ENCODE measurements at regions not wholly inside any gene's neighbourhood (a gene's known extent, or its start where the extent isn't known, plus 50 kb on each side); places are given as distances from the start of the nearest gene placed in this dataset.
"Not testable (repeated sequence)": the region's sequence is repeated elsewhere in the genome, so short reads cannot be mapped to it uniquely, and the experiment has no call there.

DNA sequence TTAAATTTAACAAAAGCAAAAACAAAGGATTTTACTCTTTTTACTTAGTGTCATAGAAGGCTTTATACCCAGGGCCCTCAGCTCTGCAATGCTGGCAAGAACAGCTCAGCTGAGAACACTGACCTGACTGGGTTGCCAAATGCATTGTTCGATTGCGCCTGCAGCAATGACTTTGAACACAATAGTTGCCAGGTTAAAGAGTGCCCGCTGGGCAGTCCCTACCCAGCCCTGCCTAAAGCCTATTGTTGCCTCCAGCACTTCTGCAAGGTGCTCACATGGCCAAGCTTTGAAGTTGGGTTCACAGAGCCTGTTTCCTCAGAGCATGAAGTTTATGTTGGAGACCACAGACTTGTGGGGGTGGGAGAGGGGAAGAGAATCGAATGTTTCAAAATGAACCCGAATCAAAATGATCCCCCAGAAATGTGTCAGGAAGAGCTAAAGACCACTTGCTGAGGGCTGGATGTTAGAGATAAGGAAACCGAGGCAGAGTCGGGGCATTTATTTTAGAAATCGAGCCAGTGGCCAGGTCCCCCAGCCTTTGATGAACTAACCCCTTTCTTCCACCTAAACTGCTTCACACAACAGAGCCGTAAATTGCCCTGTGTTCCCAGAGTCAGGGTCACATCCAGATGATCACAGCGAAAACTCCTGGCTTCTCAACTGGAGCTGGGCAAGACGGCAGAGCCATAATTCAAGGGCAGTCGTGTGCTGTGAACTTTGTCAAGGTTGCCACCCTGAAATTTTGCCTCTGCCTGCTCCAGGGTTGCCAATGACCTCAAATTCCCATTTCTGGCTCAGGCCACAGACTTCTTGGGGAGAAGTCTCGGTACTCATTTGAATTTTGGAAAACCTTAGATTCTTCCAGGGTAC is 55.0 kb downstream of the FOXA2 start:
- in situ Hi-C loops (cut with HindIII; ENCODE audit: low sequenced_read_pairs), result no loop called here

DNA sequence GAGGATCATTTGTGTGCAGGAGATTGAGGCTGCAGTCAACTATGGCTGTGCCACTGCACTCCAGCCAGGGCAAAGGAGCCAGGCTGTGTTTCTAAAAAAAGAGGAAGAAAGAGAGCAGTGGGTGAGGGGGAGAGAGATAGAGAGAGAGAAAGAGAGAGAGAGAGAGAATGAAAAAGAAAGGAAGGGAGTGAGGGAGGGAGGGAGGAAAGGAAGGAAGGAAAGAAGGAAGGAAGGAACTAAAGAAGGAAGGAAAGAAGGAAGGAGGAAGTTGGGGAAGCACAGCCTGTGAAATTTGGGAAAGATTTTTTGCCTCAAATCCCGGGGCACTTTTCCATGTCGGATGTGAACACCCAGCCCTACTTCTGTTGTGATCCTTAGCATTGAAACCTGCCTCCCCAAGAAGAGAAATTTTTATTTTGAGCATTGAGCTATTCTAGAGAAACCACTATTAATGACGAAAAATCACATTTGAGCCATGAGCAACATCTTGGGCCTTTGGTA is 57.8 kb downstream of the FOXA2 start:
- in situ Hi-C loops (cut with HindIII; ENCODE audit: low sequenced_read_pairs), result no loop called here

DNA sequence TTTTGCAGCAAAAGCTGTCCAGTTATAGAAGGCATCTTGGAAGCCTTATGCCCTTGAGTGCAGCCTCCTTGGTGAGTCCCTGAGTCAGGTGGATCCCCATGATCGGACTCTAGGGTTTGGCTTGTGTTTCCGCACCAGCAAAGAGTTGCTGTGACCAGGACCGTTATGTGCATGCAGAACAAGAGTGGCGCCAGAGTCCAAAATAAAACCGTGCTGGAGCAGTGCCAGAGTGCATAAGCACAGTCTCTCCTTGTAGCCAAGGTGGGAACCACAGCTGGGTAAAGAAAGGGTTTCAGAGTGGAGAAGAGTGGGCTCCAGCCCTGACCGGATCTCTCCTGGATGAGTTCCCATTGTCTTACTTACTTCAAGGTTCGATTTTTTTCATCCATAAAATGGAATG is 58.6 kb downstream of the FOXA2 start:
- in situ Hi-C loops (cut with HindIII; ENCODE audit: low sequenced_read_pairs), result no loop called here

DNA sequence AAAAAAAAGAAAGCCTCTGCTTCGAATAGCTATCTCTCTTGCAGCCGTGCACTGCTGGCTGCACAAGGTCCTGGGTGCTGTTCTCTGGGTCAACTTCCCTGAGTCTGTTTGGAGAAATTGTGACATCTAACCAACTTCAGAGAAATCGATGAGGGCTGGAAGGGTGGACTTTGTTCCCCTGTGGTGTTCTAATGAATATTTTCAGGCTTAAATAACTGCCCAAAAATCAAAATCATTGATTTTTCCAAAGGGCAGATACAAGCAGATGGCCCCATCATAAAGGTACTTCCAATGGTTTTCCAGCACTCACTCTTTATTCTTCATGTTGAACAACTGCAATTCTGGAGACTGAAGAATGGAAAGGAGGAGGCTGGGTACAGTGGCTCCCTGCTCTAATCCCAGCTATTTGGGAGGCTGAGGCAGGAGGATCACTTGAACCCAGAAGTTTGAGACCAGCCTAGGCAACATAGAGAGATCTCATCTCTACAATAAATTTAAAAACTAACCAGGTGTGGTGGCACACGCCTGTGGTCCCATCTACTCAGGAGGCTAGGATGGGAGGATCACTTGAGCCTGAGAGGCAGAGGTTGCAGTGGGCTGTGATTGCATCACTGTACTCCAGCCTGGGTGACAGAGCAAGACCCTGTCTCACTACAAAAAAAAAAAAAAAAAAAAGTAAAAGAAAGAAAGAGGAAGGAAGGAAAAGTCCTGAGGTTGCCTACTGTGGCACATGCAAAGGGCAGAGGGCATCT is 59.1 kb downstream of the FOXA2 start:
- in situ Hi-C loops (cut with HindIII; ENCODE audit: low sequenced_read_pairs), result no loop called here

DNA sequence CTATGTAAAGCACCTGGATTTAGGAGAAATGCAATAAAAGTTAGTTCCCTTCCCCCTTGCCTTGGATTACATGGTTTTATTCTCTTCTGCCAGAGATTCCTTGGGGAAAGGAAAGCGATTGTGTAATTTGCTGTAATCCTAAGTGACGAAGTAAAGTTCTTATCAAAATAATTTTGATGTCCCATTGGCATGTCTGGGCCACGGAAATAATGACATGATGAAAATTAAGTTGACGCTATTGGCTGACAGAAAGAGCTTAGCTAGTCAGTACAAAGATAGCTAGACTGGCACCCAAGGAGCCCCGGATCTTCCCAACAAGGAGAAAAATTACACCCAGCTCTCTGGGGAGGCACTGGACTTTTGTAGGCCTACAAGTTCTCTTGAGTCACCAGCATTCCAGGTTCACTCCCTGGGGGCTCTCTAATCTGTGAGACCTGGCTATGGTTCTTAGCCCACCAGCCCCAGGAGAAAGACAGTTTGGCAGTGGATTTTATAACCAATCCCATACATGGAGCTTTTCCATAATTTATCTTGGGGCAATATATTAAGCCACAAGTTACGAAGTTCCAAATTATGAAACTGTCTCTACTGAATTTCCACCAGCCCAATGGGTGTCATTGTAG is 59.9 kb downstream of the FOXA2 start:
- in situ Hi-C loops (cut with HindIII; ENCODE audit: low sequenced_read_pairs), result no loop called here

DNA sequence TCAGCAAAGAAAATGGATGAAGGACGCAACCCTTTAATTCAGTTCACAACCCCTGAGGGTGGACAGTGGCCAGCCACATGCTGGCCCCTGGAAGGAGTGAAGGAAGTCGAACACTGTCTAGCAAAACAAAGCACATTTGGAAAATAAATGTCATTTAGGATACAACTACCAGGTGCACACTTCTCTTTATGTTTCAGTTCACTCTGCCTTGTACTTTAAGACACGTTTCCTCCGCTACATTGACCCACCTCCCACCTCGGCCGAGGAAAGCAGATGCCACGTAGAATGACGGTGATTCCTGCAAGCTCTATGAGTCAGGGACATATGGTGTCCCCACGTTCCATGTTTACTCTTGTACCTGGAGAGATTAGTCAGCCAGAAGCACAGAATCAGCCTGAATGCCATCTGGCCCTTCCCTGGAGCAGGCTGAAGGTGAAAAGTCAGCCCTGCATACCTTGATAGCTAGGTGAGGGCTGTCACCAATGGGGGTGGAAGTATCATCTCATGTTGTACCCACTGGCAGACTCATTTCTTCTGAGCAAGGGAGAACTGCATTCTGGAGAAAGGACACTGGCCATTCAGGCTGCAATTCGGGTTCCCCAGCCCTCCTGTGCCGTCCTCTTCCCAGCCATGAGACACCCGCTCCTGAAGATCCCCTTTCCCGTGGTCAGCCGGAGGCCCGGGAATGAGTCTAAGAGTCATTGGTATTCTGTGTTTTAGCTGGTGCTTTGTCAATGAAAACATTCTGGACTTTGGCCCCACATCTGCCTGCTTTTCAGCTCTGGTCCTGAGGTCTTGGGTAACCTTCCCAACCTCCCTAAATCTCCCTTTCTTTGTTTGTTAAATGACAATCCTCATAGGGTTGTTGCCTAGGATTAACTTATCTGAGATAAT is 60.6 kb downstream of the FOXA2 start:
- in situ Hi-C loops (cut with HindIII; ENCODE audit: low sequenced_read_pairs), result no loop called here

DNA sequence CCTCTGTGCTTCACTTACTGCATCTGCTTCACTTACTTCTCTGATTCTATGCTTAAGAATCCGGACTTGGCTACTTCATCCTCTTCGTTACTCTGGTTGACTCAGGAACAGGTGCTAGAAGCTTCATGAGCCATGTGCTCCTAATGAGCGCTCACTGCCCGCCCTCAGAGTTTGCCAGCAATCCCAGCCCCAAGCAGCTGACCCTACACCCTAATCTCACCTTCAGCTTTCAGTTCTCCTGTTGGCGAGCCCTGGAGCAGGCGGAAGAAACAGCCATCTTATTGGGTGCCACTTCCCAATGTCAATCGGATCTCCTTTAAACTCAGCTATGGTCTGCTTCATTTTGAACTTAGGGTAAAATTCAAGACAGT is 61.3 kb downstream of the FOXA2 start:
- in situ Hi-C loops (cut with HindIII; ENCODE audit: low sequenced_read_pairs), result no loop called here

DNA sequence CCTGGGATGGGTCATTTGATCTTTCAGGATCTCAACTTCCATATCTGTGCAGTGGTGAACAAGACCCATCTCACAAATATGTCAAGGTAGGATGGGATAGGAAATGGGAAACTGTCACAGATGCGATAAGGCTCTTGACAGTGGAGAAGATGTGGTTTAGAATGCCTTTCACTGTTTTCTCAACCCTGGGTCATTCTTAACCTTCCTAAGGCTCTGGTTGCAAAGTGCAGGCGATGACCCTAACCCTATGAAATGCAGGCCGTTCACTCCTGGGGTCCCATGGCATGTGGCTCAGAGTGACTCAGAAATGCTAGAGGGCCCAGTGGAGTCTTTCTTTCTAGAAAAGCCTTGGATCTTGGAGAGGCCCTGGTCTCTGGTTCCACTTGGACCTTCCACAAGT is 61.7 kb downstream of the FOXA2 start:
- in situ Hi-C loops (cut with HindIII; ENCODE audit: low sequenced_read_pairs), result no loop called here

DNA sequence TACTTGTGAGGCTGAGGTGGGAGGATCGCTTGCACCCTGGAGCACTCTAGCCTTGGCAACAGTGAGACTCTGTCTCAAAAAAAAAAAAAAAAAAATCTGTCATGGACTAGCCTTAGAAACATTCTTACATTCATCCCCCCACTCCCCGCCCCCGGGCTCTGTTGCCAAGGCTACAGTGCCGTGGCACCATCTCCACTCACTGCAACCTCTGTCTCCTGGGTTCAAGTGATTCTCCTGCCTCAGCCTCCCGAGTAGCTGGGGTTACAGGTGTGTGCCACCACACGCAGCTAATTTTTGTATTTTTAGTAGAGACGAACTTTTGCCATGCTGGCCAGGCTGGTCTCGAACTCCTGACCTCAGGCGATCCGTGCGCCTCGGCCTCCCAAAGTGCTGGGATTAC is 62.4 kb downstream of the FOXA2 start:
- in situ Hi-C loops (cut with HindIII; ENCODE audit: low sequenced_read_pairs), result not testable (repeated sequence)

DNA sequence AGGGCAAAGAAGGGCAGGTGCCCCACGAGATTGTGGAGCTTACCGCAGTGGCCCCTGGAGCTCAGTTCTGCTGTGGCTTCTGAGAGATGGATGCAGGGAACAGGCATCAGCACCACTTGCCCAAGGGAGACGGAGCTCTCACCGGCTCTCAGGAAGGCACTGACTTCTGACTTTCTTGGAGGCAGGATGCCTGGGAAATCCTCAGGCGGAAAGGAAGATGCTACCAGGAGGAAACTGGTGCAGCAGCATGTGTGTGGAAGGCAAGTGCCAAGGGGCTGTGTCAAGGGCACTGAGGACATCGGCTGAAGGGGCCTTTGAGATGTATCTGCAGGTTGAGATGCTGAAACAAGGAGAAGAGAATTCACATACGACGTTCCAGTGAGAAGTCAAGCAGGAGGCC is 64.0 kb downstream of the FOXA2 start:
- in situ Hi-C loops (cut with HindIII; ENCODE audit: low sequenced_read_pairs), result no loop called here

DNA sequence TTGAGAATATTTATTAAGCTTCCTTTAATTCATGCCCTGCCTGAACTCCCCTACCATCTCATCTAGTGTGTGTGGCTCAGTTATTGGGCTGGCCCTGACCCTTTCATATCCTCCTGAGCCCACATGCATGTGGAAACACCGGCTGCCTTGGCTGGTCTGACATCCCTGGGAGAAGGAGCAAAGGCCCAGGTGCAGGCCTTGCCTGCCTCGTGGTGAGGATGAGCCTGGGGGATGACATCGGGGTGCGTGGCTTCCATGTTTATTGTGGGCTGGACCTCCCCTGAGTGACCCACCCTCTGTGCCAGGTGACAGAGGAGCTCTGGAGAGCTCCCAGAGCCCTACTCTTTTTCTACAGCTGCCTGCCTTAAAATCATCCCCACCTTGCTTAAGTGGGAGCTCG is 69.1 kb downstream of the FOXA2 start:
- in situ Hi-C loops (cut with HindIII; ENCODE audit: low sequenced_read_pairs), result no loop called here

DNA sequence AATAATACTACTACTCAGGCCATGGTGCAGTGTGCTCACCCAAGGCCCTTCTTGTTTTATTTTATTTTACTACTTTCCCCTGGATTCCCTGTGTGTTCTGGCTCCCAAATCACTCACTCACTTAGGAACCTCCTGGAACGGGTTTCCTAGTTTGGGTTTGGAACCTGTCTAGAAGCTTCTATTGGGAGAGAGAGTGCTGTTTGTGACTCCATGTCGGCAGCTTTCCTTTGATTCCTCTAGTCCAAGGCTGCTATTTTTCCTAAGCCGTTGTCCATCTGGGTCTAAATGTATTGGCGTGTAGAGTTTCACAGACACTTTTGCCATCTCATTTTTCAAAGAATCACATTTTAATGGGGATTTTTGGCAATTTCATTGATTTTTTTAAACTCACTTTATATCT is 70.8 kb downstream of the FOXA2 start:
- in situ Hi-C loops (cut with HindIII; ENCODE audit: low sequenced_read_pairs), result no loop called here

DNA sequence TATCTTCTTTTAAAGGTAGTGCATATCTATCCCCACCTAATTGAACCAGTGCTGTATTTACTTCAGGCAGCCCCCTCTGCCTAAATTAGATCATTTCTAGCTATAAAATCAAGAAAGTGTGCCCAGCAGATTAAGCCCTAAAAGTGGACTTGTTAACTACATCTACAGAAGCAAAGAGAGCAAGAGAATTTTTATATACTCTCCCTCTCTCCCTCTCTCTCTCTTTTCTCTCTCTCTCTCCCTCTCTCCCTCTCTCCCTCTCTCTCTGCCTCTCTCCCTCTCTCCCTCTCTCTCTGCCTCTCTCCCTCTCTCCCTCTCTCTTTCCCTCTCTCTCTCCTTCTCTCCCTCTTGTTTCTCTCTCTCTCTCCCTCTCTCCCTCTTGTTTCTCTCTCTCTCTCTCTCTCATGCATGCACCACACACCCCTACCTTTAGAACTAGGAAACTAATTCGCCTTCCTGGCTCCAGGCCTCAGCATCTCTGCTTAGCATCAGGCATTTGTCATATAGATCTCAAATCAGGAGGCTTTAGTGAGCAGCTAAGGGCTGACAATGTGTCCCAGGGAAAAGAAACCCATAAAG is 71.4 kb downstream of the FOXA2 start:
- in situ Hi-C loops (cut with HindIII; ENCODE audit: low sequenced_read_pairs), result no loop called here

DNA sequence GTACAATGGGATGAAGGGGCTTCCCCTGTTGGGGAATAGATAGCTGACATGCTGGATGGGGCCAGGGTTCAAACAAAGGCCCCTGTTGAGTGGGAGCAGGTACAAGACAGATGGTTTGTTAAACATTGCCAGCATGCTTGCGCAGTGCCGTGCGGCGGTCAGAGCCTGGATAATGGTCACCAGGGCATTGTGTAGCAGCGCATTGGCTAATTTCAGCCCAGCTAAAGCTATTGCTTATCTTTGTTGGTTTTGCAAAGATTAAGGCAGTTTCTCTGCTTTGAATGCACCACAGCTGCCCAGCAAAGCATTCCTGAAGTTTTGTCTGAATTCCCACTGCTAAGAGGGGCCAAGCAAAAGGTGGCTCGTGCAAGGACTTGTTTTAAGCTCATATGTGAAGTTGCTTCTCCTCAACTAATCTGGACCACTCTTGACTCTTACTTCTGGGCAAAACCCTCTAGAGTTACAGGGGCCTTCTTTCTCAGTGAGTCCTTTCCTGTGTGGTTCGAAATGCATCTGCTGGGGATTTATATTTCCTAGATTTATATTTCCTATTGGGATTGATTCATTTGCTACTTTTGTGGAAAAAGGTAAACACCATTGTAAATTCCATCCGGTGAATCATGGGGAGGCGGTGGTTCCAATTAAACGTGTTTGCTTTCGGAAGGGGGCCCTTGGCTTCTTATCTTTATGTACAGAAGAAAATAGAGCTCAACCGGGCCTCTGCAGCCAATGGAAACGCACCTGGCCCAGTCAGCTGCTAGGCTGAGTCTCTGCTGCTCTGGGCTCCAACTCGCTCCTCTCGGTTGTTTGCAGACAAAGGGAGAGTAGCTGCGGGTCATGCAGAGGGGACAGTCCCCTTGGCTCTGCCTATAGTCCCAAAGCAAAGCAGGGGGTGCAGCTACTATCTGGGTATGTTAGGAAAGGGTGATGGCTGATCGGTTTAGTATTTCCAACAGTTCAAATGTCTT is 72.1 kb downstream of the FOXA2 start:
- in situ Hi-C loops (cut with HindIII; ENCODE audit: low sequenced_read_pairs), result no loop called here

DNA sequence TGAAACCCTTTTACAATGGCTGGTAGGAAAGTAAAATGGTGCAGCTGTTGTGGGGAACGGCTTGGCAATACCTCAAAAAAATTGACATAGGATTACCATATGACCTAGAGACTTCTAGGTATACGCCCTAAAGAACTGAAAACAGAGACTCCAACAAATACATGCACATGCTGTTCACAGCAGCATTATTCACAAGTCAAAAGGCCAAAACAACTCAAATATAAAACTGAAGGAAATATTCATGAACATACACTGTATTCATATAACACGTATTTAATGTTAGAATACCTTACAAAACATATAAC is 74.6 kb downstream of the FOXA2 start:
- in situ Hi-C loops (cut with HindIII; ENCODE audit: low sequenced_read_pairs), result no loop called here

DNA sequence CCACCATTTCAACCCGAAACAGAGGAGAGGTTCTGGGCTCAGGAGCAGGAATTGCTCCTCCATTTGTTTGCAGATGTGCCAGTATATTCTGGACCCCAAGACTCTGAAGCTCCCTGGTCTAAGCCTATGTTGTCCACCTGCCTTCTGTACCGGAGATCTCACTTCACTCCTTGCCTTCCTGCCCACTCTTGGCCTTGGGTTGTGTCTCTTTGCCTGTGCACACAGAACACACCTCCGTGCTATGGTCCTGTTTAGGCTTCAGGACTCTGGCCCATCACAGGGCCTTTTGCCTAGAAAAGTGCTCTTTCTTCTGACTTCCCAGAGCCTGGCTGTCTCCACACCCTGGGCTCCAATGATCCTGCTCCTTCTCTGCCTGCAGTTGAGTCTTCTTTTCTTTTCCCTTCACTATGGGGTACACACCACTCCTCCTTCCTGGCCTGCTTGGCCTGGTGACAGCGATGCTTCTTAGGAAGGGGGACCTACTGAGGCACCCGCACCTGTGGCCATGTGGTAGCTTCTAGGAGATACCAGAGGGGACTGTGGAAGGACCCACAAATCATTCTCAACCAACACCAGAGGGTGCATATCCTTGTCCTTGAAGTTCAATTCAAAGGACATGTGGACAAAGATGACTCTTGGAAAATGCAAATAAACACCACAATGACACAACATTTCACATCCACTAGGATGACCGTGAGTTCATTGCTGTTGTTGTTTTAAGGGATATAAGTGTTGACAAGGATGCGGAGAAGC is 75.1 kb downstream of the FOXA2 start:
- in situ Hi-C loops (cut with HindIII; ENCODE audit: low sequenced_read_pairs), result no loop called here

DNA sequence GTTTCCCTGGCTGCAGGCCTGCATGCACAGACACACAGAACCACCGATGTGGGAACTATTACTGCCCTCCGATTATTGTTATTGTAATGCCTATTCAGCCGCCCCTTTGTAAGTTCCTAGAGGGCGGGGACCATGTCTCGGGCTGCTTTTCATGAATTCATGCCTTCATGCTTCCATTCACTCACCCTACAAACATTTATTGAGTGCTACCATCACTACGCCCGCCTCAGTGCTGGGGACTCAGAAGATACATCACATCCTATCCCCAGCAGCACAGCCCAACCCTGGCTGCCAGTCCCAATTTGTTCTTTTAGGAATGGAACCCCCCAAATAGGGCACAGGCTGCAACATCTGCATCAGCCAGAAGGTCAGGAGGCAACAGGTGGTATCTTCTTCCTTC is 75.9 kb downstream of the FOXA2 start:
- in situ Hi-C loops (cut with HindIII; ENCODE audit: low sequenced_read_pairs), result no loop called here

DNA sequence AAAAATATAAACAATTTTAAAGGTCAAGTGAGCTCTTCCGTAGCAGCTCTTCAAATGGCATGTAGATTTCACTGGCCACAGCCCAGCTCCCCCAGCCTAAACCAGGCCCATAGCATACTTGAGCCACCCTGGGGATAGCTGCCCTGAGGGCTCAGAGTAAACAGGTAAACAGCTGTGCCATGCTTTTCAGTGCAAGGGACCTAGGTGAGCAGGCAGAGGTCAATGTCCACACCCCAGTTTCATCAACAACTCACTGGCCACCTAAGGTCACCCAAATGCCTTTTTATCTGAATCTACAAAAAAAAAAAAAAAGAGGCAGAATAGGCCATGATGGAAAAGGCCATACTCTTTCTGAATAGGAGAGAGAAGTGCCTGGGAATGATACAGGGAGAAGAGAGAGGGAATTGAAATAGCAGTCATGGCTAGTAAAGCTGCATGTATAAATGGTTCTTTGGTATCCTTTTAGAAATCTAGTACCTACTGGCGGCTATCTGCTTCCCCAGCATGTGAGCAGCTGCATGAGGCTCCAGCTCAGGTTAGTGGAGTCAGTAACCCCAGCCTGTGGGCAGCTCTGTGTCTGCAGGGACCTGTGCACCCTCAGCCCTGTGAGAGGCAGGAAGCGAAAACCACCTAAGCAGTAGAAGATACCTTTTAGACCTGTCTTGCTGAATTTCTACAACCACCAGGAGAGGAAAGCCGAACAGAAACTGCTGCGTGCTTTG is 77.0 kb downstream of the FOXA2 start:
- in situ Hi-C loops (cut with HindIII; ENCODE audit: low sequenced_read_pairs), result no loop called here

Data from endothelial cell of hepatic sinusoid (primary cell).